DND-41 (cell line): ENCODE measurements at regions not wholly inside any gene's neighbourhood (a gene's known extent, or its start where the extent isn't known, plus 50 kb on each side); places are given as distances from the start of the nearest gene placed in this dataset.

Experiments used
- CTCF ChIP-seq: IDR thresholded peaks from 2 replicates; pipeline ENCODE4 v1.5.1; 2012; ENCODE audit warnings: borderline replicate concordance, low read length, moderate library complexity, mild to moderate bottlenecking; ENCODE audit not compliant: poor library complexity, severe bottlenecking; ENCODE audit errors: extremely low read depth
- EZH2 ChIP-seq: IDR thresholded peaks from 3 replicates; pipeline ENCODE4 v1.6.1; 2012; ENCODE audit warnings: borderline replicate concordance, low read depth, mild to moderate bottlenecking, moderate library complexity, low read length, inconsistent platforms; ENCODE audit not compliant: severe bottlenecking

- TF ChIP-seq CTCF (no peak), EZH2 (no peak)
Measured at GRCh38 chr3:162760789-162761188, 1264.2 kb downstream of the OTOL1 start.
